CD4-positive, alpha-beta T cell treated with Interleukin-1 beta for 1 hour (primary cell): ENCODE measurements at regions not wholly inside any gene's neighbourhood (a gene's known extent, or its start where the extent isn't known, plus 50 kb on each side); places are given as distances from the start of the nearest gene placed in this dataset.

Experiments used
- DNase-seq, 2 donors: peaks; one replicate each; pipeline ENCODE4 v3.0.0-alpha.2; 2020 to 2022

DNA sequence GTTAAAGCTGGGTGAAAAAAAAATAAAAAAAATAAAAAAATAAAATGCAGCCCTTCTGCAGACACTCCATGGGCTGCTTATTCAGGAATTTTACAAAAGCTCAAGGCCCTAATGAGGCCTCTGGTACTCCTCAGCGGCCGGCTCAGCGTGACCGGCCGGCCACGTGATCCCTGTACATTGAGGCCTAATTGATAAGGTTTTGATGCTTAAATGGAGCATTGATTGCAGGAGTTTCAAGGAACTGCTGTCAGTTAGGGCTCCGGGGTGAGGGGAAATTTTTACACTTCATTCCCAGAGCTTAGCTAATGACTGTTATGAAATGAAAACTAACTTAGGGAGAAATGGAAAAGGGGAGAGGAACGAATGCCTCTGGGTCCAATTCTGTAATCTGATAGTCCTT is 368.8 kb upstream of the KIRREL3 start:
- DNase-seq, result no peak

DNA sequence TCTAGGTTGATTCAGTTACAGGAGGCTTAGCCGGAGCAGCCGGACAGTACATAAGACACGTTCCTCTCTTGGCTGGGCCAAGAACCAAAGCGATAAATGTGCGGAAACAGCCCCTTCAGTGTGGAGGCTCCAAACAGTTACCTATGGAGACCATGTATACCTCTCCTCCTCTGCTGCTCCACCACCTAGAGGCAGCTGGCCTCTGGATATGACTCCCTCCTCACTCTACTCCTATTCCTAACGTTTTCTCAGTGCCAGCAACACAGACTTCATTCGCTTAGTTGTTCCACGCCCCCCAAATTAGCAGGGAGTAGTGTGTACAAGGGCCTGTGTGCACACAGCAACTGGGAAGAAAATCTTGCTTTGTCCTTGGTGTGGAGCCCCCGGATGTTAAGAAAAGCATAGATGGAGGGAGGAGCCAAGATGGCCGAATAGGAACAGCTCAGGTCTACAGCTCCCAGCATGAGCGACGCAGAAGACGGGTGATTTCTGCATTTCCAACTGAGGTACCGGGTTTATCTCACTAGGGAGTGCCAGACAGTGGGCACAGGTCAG is 362.3 kb upstream of the KIRREL3 start:
- no peak for DNase-seq

DNA sequence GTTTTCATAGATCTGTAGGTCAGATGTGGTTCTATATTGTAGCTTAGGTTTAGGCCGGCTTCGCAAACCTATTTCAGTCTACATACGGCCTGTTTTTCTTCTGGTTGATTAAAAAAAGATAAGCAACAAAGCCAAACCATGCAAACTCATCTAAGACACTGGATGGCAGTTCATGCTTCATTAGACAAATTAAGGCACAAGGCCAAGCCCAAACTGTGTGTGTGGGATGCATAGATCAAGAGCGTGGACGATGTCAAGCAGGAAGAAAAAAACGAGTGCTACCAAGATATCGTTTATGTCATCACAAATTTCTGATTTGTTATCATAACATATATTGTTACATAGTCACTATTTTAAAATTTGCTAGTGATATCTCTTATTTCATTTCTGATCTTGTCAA is 357.6 kb upstream of the KIRREL3 start:
- DNase-seq, result no peak

DNA sequence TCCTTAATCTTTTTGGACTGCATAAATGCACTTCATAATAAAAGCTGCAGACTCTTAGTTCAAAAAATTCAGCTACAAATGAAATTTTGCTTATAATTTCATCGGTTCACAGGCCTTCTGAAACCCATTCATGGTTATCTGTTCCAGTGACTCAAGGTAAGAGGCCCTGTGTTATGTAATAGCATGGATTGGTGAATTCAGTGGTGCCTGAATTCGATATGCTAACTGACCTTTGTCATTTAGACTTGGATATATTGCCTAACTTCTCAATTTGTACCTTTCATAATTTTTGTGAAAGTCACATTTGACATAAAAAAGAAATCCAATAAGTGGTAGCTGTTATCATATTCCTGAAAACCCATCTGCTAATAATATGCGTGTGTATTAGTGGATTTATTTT is 349.9 kb upstream of the KIRREL3 start:
- DNase-seq, result no peak

DNA sequence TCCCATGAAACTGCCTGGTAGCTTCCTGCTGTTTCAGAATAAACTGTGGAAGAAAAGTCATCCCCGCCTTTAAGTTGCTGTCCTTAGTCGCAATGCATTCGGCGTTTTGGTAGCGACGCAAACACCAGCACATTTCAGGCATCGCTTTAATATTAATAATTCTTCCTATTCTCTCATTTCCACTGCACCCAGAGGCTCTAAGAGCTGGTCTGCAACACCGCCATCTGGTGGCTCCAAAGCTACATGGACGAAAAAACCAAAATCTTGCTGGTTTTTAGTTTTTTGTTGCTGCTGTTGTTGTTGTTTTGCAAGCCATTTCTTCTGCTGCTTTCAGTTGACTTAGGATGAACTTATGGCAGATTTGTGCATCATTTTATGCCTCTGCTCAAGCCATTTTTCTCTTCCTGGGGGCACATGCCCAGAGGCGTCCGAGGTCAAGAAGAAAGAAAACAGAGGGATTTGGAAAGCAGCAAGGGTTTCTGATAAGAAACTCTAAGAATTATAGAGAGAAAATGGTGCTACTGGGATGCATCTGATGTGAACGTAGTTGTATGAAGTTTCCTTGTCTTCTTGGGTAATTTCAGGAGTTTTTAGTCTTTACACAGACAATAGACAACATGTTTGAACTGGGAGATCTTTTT is 345.4 kb upstream of the KIRREL3 start:
- DNase-seq, result no peak

DNA sequence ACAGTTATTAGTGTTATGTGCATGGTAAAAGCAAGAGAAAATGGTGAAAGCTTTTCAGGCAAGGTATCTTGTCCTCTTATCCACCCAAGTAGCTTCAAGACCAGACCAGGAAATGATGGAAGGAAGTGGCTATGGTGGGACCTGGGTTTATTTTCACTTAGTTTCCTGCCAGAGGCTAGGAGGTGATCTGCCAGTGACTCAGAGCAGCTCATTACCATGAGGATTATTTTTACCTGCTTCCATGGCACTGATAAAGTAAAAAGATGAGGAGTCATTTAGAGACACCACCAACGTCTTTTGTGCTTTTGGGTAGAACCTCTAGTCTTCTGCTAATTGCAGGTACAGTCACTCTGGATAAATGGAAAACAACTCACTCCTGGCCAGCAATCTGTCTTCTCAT is 339.9 kb upstream of the KIRREL3 start:
- no peak for DNase-seq

DNA sequence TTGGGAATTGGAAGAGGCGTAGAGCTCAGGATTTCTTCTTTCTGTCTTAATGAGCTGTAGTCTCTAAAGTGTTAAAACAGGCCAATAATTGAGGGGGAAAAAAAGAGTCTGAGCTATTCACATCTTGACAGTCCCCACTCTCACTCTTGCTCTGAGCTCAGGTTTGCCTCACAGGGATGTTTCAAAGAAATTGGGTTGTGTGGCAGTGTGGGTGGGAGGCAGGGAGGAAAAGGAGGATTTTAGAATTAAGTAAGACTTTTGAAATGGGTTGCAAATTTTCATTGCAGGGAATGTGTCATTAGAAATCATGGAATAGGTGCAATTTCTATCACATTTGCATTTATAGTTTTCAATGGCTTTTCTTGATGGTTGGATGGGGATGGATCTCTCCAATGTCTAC is 338.8 kb upstream of the KIRREL3 start:
- DNase-seq, result no peak

DNA sequence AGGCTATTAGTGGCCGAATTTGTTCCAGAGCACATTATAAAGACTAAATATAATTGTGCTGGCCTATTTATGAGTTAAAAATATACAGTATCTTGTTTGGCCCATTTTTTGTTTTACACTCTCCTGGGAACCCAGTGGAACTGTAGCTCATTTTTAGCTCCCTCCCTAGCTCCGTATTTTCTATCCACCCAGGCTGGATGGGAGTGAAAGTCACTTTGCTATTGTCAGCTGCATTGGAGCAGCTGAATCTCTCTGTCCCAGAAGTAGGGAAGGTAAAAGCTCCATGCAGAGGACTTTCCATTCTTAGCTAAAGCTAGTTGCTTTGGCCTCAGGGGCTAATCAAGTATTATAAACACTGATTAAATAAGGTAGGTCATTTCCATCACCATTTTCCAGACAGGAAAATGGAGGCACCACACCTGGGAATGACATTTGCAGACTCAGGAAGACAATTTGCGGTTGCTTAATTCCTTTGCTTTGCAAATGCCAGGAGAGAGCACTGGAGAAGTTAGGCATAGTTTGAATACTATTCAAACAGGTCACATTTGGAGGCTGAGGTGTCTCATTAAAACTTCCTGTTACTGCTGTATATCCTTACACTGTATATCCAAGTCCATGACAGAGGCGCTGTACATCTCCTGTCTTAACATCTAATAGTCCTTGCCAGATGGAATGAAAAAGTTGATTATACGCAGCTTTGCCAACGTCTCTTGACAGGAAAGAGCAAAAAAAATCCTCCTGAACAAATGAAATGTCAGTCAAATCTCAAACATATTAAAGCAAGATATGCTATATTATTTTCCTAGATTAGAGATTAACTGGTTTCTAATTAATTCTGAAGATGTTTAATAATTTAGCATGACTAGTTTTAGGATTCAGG is 338.1 kb upstream of the KIRREL3 start:
- DNase-seq, result no peak

DNA sequence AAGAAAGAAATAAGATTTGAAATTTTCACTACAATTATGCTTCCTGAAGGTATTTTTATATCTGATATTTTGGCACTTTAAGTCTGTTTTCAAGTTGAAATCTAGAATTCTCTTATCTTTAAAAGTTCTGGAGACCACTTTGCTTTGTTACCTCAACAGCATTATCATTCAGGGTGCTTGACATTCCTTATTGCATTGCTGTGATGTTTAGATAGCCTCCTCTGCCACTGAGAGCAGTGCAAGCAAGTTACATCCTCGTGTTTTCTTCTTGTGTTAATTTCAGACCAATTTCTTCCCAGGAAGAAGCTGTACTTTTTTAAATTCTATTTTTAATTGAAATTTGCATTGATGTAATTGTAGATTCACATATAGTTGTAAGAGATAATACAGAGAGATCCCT is 333.9 kb upstream of the KIRREL3 start:
- DNase-seq, result no peak

DNA sequence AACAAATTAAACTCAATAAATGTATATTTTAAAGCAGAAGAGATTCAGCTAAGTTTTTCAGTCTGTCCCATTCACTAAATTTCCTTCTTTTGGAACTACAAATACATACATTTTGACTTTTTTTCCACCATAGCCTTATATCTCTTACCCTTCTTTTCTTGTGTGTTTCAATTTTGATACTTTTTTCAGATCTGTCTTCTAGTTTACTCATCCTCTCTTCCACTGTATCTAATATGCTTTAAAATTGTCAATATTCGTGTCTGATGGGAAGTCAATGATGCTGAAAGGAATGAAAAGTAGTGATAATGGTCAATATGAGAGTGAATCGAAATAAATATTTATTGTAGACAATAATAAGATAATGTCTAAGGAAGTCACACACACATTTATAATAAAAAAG is 332.3 kb upstream of the KIRREL3 start:
- no peak for DNase-seq

DNA sequence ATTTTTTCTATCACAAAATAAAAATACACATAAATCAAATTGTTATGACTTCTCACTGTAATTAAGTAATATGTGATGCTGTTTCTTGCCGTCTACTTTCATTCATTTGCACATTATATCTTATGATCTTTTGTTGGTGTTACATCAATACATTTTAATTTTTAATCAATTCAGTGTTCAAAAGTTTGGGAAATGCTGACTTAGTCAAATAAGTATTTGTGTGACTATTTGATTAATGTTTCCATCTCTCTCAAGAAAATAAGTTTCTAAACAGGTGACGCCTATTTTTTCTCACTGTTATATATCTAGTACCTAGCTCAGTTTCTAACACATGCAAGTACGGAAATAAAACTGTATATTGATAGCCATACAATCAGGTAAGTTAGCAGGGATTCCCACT is 329.5 kb upstream of the KIRREL3 start:
- DNase-seq, result no peak

DNA sequence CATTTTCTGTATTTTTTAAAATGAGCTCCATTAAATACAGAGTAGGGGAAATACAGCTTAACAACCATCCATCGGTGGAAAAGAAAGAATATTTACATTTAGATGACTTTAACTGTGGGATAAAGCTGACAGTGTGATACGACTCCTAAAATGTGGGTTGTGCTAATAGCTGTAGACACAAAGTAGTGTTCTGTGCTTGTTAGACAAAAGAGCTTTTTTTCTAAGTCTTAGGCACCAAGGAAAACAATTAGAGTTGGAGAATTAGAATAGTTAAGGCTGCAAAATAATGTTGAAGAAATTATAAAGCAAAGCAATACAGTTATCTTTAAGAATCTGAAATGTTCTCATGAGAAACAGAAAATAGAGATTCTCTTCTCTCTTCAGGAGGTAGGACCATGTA is 307.7 kb upstream of the KIRREL3 start:
- DNase-seq, result no peak

DNA sequence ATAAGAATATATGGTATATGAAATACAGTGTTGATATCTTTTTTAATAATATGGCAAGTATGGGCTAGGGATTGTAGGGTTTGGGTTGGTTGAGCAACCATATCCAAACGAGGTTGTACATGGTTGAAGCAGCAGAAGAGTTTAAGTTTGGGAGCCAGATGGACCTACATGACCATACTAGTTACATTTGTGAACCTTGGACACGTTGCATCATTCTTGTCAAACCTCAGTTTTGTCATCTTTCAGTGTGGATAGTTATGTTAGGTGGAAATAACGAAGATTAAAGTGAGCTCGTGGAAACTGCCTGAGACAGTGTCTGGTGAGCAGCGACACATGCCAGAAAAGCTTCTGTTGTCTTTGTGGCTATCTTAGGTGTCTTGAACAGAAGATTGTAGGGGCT is 307.1 kb upstream of the KIRREL3 start:
- no peak for DNase-seq

DNA sequence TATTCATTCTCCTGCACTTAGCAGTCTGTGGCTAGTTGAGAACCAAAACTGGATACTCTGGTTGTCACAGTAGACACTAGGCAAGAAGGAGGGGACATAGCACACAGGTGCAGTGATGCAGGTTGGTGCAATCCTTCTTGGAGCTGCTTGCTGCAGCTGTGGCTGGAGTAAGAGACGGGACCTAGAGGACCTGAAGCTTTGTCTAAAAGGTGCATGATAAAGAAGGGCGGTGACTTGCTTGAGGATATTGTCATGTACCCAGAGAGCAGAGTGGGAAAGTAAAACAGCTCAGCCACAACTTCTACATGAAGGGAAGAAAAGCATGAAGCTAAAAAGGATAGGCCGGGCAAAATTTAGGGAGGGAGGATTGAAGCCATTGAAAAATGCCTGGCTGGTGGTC is 304.1 kb upstream of the KIRREL3 start:
- no peak for DNase-seq

DNA sequence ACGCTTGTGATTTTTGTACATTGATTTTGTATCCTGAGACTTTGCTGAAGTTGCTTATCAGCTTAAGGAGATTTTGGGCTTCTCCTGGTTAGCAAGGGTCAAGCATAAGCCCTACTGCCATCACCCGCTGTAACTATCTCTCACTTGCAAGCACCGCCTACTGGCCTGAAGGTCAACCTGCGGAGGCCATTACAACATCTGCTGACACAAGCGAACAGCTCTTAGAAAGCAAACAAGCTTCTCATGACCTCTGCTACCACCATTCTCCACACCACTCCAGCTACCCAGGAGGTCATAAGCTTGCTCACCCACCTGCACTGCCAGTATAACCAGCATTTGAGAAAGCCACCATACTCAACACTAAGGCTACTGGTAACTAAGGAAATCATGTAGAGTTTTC is 288.4 kb upstream of the KIRREL3 start:
- DNase-seq, result no peak

DNA sequence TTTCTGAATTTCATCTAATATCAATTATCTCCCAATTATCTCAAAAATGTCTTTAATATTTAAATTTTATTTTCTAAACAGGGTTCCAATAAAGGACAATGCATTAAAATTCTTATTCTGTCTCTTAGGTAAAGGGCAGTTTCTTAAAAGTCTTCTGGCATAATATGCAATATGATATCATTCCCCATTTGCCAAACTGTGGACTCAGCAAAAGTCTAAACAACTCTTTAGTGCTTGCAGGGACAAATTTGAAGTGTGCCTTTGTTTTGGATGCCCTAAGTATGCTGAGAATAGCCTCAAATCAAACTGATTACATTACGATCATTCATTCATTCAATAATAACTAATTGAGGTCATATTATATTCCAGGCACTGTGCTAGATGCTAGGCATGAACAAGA is 281.0 kb upstream of the KIRREL3 start:
- no peak for DNase-seq

DNA sequence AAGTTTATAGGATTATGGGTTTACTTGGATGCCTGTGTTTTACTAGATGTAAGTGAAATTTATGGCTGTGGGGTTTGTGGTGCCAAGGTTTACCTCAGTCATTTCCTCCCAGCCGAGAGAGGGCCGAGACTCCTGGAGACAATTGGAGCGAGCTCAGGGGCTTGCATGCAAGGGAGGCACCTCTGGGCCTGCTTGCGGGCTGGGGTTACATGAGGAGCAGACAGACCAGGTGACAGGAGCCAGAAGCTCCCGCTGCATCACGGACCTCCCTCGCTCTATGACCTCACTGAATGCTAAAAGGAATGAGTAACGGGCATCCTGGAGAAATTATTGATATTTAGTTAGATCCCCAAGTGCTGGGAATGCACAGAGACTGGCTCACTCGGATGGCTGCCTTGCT is 275.2 kb upstream of the KIRREL3 start:
- no peak for DNase-seq

DNA sequence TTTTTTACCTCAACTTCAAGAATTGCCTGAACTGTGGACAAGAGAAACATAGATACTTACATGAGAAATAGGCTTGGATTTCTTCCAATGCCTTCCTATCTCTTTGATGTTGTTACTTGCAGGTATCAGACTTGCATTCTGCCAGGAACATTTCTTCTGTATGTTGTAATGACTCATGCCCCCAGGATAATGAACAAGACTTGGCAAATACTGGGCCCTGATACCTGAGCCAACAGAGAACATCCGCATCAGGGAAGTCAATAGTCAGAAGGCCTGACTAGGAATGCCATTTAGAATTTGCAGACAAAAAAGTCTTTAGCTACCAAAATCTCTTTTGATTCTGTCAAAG is 273.7 kb upstream of the KIRREL3 start:
- DNase-seq, result no peak

DNA sequence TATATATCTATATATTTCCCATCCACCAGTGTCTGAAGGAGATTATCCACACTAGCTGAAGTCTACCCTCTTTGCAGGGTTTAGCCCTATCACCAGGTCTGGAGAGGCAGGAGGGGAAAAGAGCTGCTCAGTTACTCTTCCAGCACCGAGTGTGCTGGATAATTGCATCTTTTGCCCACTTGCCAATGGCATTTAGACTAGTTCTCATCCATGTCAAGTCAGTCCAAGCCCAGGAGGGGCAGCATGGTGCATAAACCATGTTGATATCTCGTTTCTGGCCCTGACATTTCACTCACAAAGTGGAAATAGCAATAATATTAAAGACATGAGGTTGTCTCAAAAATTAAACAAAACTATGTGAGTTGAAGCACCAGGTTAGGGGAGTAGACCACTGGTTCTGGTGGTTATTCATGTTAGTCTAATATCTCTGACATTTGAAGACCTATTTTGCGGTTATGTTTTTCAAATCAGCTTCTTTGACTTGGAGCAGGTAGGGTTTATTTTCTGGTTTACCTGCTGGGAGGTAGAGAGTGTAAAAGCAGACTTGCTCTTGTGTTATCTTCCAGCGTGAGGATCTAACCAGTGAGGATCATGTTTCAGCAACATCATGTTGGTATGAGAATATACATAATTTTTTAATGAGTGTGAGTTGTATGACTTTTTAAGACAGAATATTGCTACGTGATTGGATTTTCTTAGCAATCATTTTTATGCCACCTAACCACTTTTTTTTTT is 273.2 kb upstream of the KIRREL3 start:
- DNase-seq, result no peak

DNA sequence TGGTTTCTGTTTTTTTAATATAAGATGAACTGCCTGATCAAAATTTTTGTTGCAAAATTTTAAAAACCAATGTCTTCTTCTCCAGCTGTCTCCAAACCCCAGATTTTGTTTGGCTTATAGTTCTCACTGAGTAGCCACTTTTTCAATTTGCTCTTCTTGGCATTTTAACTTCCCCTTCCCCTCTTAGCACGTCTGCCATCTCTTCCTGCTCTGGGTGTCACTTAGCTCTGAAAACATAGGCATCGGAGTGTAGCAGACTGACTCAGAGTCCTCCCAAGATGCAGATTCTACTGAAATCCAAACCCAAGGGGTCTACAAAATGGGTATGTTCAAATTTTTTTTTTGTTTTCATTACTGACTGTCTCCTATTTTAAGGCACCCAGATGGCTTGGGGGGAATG is 270.3 kb upstream of the KIRREL3 start:
- DNase-seq, result no peak

DNA sequence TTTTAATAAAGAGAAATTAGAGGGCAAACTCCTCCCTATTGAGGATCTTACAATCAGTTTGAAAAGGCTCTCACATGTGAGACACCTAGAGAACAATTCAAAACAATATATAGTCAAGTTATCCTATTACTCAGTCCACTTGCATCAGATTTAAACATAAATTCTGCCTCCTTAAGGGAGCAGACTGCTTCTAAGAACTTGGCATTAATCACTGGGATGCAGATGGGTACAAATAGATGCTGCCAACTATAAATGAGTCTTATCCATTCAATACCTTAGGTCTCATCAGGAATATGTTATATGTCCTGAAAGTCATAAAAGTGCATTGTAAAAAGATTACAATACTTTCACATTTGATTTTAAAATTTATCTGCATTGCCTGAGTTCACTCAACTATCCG is 269.3 kb upstream of the KIRREL3 start:
- DNase-seq, result no peak

DNA sequence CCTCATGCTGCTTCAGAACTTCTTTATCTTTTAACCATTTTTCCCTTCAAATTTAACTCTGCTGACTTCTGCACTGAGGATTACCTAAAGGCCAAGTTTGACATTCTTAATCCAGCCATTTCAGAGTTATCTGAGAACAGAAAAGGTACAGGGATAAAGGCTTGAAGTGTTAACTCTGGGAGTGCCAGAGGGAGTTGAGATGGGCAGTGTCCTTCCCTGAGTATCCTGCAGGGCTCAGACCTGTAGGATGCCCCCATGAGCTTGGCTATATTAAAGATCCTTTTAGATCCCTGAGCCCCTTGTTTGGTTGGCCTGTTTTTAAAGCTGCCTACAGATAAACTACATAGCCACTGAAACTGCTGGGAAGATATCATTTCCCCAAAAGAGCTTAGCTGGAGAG is 268.4 kb upstream of the KIRREL3 start:
- DNase-seq, result no peak

DNA sequence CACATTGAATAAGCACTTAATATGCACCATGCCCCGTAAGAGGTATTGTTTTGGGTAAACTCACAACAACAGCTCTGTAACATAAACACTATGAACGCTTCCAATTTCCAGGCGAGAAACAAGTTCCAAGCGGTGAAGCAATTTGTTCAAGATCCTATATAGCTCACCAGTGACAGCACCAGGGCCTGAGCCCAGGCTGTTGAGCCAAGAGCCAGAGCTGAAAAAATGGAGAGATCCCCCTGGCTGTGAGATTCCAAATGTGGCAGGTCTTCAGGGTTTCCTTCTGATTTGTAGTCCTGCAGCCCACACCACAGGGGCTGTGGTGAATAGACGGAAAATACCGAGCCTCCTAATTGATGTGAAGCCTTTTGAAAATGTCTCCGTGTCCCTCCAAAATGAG is 268.0 kb upstream of the KIRREL3 start:
- no peak for DNase-seq

DNA sequence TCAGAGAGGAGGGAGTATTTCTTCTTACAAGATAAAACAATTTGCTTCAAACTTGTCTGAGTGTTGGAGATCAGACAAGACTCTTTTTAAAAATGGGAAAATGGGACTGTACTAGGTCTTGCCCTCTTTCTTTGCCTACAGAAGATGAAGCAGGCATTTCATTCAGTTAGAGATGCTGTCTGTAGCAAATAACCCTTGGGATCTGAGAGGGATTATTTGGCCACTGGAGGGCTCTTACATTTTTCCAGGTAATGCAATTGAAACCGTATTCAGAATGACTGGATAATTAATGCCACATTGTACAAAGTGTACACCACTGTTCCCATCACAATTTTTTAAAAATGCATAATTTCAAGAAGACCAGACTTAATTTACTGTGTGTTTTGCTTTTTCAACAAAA is 258.5 kb upstream of the KIRREL3 start:
- no peak for DNase-seq
